ENCODE measurements at regions not wholly inside any gene's neighbourhood (a gene's known extent, or its start where the extent isn't known, plus 50 kb on each side); places are given as distances from the start of the nearest gene placed in this dataset.

DNA sequence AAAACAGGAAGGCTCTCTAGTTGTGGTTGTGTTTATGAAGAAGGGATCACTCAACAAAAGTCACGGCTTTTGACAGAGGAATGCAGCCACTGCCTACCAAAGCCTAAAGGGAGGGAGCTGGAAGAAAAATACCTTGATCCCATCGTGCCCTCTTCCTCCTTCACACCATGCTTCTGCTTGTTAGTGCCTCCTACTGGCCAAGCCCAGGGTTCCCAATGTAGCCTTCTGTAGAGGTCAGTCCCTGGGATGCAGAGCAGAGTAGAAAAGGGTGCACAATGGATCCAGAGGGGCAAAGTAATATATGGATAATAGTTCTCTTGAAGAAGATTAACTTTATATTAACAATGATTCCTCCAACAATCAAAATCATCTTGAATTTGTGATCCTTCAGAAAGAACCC is 293.5 kb upstream of the FERMT1 start:
- no peak for DNase-seq (ENCODE audit: low read depth)
- no peak overlapping the region for H3K4me3 ChIP-seq (ENCODE audit: low read depth, low read length)
- TF ChIP-seq CTCF (IDR thresholded peaks at IDR 0.05; ENCODE audit: insufficient read depth, low read depth, low read length, missing control alignments), result no peak

DNA sequence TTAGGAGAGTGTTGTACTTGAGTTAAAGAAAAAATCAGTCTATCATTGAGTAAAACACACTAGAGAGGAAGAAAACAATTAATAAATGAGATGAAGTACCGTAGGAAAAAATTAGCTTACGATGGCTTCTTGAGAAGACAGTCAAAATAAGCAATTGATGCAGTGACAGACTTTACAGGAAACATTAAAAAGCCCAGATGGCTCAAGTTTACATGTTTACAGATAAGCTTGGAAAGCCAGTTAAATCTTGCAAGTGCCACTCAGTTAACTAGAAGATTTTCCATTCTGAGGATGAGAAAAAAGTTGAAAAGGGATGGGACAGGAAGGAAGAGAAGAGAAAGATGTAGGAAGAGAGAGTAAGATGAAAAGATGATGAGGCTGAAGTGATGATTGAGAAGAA is 288.8 kb upstream of the FERMT1 start:
- H3K4me3 ChIP-seq (ENCODE audit: low read depth, low read length), result no peak overlapping the region
- no peak for DNase-seq (ENCODE audit: low read depth)
- TF ChIP-seq CTCF (IDR thresholded peaks at IDR 0.05; ENCODE audit: insufficient read depth, low read depth, low read length, missing control alignments), result no peak

- no peak for TF ChIP-seq CTCF (IDR thresholded peaks at IDR 0.05; ENCODE audit: insufficient read depth, low read depth, low read length, missing control alignments)
- H3K4me3 ChIP-seq (ENCODE audit: low read depth, low read length), result no peak overlapping the region
- DNase-seq (ENCODE audit: low read depth), result no peak
These were observed 287.9 kb upstream of the FERMT1 start for GRCh38 chr20:6410721-6411120.

DNA sequence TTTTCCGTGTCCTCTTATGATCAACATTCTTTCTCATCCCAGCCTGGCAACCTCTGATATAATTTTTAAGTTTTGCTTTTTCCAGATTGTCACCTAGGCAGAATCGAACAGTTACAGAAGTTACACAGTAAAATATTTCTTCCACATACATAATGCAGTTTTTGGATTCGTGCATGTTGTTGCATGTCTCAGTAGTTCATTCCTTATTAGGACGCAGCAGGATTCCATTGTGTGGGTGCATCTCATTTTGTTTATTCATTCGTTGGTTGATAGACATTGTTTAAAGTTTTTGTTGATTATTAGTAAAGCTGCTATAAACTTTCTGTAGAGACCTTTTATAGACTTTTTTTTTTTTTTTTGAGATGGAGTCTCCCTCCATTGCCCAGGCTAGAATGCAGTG is 284.3 kb upstream of the FERMT1 start:
- TF ChIP-seq CTCF (IDR thresholded peaks at IDR 0.05; ENCODE audit: insufficient read depth, low read depth, low read length, missing control alignments), result no peak
- no peak overlapping the region for H3K4me3 ChIP-seq (ENCODE audit: low read depth, low read length)
- DNase-seq (ENCODE audit: low read depth), result no peak

- no peak overlapping the region for H3K4me3 ChIP-seq (ENCODE audit: low read depth, low read length)
- no peak for TF ChIP-seq CTCF (IDR thresholded peaks at IDR 0.05; ENCODE audit: insufficient read depth, low read depth, low read length, missing control alignments)
- DNase-seq (ENCODE audit: low read depth), result no peak
These were observed 279.2 kb upstream of the FERMT1 start for GRCh38 chr20:6401893-6402557.

- no peak for TF ChIP-seq CTCF (IDR thresholded peaks at IDR 0.05; ENCODE audit: insufficient read depth, low read depth, low read length, missing control alignments)
- DNase-seq (ENCODE audit: low read depth), result no peak
- no peak overlapping the region for H3K4me3 ChIP-seq (ENCODE audit: low read depth, low read length)
These were observed 274.3 kb upstream of the FERMT1 start for GRCh38 chr20:6397115-6397514.

GRCh38 chr20:6395695-6396094 is 272.9 kb upstream of the FERMT1 start:
- DNase-seq (ENCODE audit: low read depth), result no peak
- H3K4me3 ChIP-seq (ENCODE audit: low read depth, low read length), result no peak overlapping the region
- no peak for TF ChIP-seq CTCF (IDR thresholded peaks at IDR 0.05; ENCODE audit: insufficient read depth, low read depth, low read length, missing control alignments)

Data from GM12865 (cell line).